Vagina (tissue), 2 donors: ENCODE measurements at regions not wholly inside any gene's neighbourhood (a gene's known extent, or its start where the extent isn't known, plus 50 kb on each side); places are given as distances from the start of the nearest gene placed in this dataset.

Experiments used
- CTCF ChIP-seq, 3 experiments: fragments of 450-650 bp in 2 of 3; fragments of 200-600 bp in 1 of 3; sonication (generic) in 1 of 3; IDR thresholded peaks; one replicate each; pipeline ENCODE4 v1.5.1; 2017 to 2019; ENCODE audit warnings: antibody characterized with exemption in 3 of 3, mild to moderate bottlenecking in 2 of 3, moderate library complexity in 2 of 3
- POLR2A ChIP-seq, 2 donors: fragments of 450-650 bp; IDR thresholded peaks; one replicate each; pipeline ENCODE4 v1.6.1; 2017; ENCODE audit warnings: antibody characterized with exemption in 2 of 2, mild to moderate bottlenecking in 2 of 2, moderate library complexity in 2 of 2
- POLR2AphosphoS5 ChIP-seq, 2 donors: sonication (generic); formaldehyde crosslinking; IDR thresholded peaks; one replicate each; pipeline ENCODE4 v1.9.0; 2017; ENCODE audit warnings: antibody characterized with exemption in 2 of 2, mild to moderate bottlenecking in 2 of 2, low read depth in 1 of 2; ENCODE audit not compliant: insufficient read depth in 1 of 2

- TF ChIP-seq CTCF (IDR thresholded peaks at IDR 0.05) (no peak), POLR2AphosphoS5 (IDR thresholded peaks at IDR 0.05; ENCODE audit: insufficient read depth in 1 of 2, low read depth in 1 of 2) (no peak), POLR2A (IDR thresholded peaks at IDR 0.05) (no peak)
These were observed 353.6 kb upstream of the FAT3 start for GRCh38 chr11:91871048-91871447.
